GM18519 (cell line): ENCODE measurements at regions not wholly inside any gene's neighbourhood (a gene's known extent, or its start where the extent isn't known, plus 50 kb on each side); places are given as distances from the start of the nearest gene placed in this dataset.
"Not testable (repeated sequence)": the region's sequence is repeated elsewhere in the genome, so short reads cannot be mapped to it uniquely, and the experiment has no call there.

Experiments used
- ATAC-seq: cut with Tn5 transposase; IDR thresholded peaks from one replicate; pipeline ENCODE4 v1.9.1; 2021; ENCODE audit warnings: mild to moderate bottlenecking, moderate library complexity; ENCODE audit not compliant: unreplicated experiment, low FRiP score

GRCh38 chr5:174816858-174817257, 92.5 kb downstream of the MSX2 start:
- ATAC-seq, result no peak

GRCh38 chr5:174811438-174811837, 87.1 kb downstream of the MSX2 start:
- ATAC-seq, result no peak

GRCh38 chr5:174810796-174811195, 86.4 kb downstream of the MSX2 start:
- no peak for ATAC-seq

- no peak for ATAC-seq
Measured at GRCh38 chr5:174807471-174807870, 83.1 kb downstream of the MSX2 start.

- no peak for ATAC-seq
Measured at GRCh38 chr5:174806729-174807128, 82.3 kb downstream of the MSX2 start.

GRCh38 chr5:174801798-174802197, 77.4 kb downstream of the MSX2 start:
- ATAC-seq, result no peak

GRCh38 chr5:174800435-174800834, 76.1 kb downstream of the MSX2 start:
- no peak for ATAC-seq

GRCh38 chr5:174799121-174799520, 74.7 kb downstream of the MSX2 start:
- no peak for ATAC-seq

GRCh38 chr5:174798551-174798951, 74.2 kb downstream of the MSX2 start:
- ATAC-seq, result no peak

- ATAC-seq, result no peak
Measured at GRCh38 chr5:174796711-174797192, 72.4 kb downstream of the MSX2 start.

GRCh38 chr5:174794931-174795672, 70.7 kb downstream of the MSX2 start:
- no peak for ATAC-seq

- no peak for ATAC-seq
Measured at GRCh38 chr5:174793684-174794328, 69.4 kb downstream of the MSX2 start.

- ATAC-seq, result no peak
Measured at GRCh38 chr5:174793076-174793475, 68.7 kb downstream of the MSX2 start.

GRCh38 chr5:174792265-174792664, 67.9 kb downstream of the MSX2 start:
- not testable (repeated sequence) for ATAC-seq

GRCh38 chr5:174790906-174791305, 66.5 kb downstream of the MSX2 start:
- no peak for ATAC-seq

- ATAC-seq, result no peak
Measured at GRCh38 chr5:174789596-174789995, 65.2 kb downstream of the MSX2 start.

GRCh38 chr5:174785120-174785680, 60.8 kb downstream of the MSX2 start:
- no peak for ATAC-seq
